ENCODE measurements at regions not wholly inside any gene's neighbourhood (a gene's known extent, or its start where the extent isn't known, plus 50 kb on each side); places are given as distances from the start of the nearest gene placed in this dataset.

DNA sequence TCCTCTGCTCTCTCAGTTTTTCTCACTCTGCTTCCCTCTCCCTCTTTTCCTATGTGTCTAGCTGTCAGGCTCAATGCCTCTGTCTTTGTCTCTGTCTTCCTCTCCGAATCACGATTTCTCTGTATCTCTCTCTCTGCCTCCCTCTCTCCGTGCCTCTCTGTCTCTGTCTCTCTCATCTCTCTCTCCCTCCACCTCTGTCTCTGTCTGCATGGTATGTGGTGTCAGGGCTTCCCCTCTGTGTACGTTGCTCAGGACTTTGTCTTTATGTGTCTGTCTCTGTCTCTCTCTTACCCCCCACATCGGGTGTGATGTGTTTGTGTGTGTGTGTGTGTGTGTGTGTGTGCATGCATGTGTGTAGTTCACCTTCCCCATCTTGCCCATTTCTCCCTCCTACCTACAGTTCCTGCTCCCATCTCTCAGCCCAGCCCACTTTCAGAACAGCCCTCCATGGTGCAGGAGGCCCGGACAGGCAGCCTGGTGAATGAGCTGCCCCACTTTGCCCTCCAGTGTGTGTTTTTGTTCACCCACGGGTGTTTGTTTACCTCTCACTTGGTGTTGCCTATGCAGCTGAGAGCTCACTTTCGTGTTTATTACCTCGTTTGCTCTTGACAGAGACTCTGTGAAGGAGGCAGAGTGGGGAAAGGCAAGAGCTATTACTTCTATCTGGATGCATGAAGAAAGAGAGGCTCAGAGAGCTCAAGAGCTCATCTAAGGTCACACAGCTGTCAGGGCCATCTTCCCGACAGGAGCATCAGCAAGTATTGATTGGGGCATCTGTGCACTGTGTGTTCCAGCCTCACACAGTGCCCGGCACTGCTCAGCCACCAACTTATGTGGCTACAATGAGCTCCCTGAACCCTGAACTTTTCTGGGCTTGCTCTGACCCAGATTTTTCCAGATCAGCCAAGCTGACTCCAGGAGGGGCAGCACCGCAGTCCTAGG is 163.5 kb upstream of the ZMIZ1 start:
- H3K4me3 ChIP-seq: no peak overlapping the region
- DNase-seq: peak in 4 of 7 donors; percentile 2 to 43 (median 10)
- no peaks in the 10 kb centered on the region for H3K27me3 ChIP-seq
- intact Hi-C loops (cut with DNase I): no loop called here
- H3K9me3 ChIP-seq (replicated peaks in 1 of 3): no peaks in the 10 kb centered on the region
- TF ChIP-seq CTCF (IDR thresholded peaks at IDR 0.05) (no peak), POLR2A (IDR thresholded peaks at IDR 0.05) (no peak)
- H3K27ac ChIP-seq: no peak overlapping the region
- H3K4me1 ChIP-seq (replicated peaks in 1 of 2): peaks cover 0 to 9% of the 10 kb centered on the region in 2 donors
- H3K36me3 ChIP-seq (replicated peaks in 1 of 2): no peaks in the 10 kb centered on the region
- 83 to 89% (median 87%) methylated on average over 11 to 12 of the region's 12 CpGs for WGBS, 4 donors

GRCh38 chr10:78905957-78906308 is 162.8 kb upstream of the ZMIZ1 start:
- 88 to 100% (median 90%) methylated on average over 1 to 11 of the region's 11 CpGs for WGBS, 4 donors
- peak in 3 of 7 donors; percentile 9 to 15 (median 10) for DNase-seq

DNA sequence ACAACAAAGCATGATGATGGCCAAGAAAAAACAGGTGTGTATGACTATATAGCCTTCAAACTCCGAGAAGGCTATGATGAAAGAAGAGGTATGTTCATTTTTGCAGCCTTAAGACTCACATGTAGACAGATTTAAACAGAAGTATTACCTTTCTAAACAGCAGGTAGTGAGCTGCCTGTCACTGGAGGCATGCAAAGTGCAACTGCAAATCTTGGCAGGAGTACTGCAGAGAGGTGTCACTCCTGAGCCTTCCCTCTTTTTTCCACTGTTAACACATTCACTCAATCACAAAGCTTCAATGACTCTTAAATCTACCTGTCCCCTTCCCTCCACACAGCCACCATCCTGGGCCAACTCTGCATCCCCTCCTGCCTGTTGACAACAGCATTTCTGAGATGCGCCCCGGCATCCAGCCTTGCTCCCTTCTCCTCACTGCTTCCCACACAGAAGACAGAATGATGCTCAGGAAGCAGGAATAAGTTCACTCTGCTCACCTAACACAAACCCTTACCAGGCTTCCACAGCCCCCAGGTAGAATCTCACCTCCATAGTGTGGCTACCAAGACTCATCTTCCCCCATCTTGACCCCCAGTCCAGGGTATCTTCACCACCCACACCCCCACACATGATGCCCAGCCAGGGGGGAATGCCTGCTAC is 161.9 kb upstream of the ZMIZ1 start:
- intact Hi-C loops (cut with DNase I): no loop called here
- DNase-seq: peak in 2 of 7 donors; percentile 8 to 14
- WGBS, 4 donors: 88 to 94% (median 92%) methylated on average over 3 of the region's 3 CpGs

More at GRCh38 chr10:78905957-78906308, 162.8 kb upstream of the ZMIZ1 start:
- H3K4me1 ChIP-seq (replicated peaks in 1 of 2): peaks cover 0 to 9% of the 10 kb centered on the region in 2 donors
- H3K36me3 ChIP-seq (replicated peaks in 1 of 2): no peaks in the 10 kb centered on the region
- H3K4me3 ChIP-seq: no peak overlapping the region
- intact Hi-C loops (cut with DNase I): no loop called here
- no peaks in the 10 kb centered on the region for H3K27me3 ChIP-seq
- TF ChIP-seq CTCF (IDR thresholded peaks at IDR 0.05): no peak
- TF ChIP-seq POLR2A (IDR thresholded peaks at IDR 0.05): no peak
- H3K9me3 ChIP-seq (replicated peaks in 1 of 3): no peaks in the 10 kb centered on the region
- no peak overlapping the region for H3K27ac ChIP-seq

More for the DNA sequence above, 161.9 kb upstream of the ZMIZ1 start:
- no peak overlapping the region for H3K27ac ChIP-seq
- no peaks in the 10 kb centered on the region for H3K9me3 ChIP-seq (replicated peaks in 1 of 3)
- no peak for TF ChIP-seq POLR2A (IDR thresholded peaks at IDR 0.05)
- TF ChIP-seq CTCF (IDR thresholded peaks at IDR 0.05): no peak
- no peak overlapping the region for H3K4me3 ChIP-seq
- H3K4me1 ChIP-seq (replicated peaks in 1 of 2): peaks cover 0 to 16% of the 10 kb centered on the region in 2 donors
- H3K36me3 ChIP-seq (replicated peaks in 1 of 2): no peaks in the 10 kb centered on the region
- H3K27me3 ChIP-seq: no peaks in the 10 kb centered on the region
